ENCODE measurements at regions not wholly inside any gene's neighbourhood (a gene's known extent, or its start where the extent isn't known, plus 50 kb on each side); places are given as distances from the start of the nearest gene placed in this dataset.

DNA sequence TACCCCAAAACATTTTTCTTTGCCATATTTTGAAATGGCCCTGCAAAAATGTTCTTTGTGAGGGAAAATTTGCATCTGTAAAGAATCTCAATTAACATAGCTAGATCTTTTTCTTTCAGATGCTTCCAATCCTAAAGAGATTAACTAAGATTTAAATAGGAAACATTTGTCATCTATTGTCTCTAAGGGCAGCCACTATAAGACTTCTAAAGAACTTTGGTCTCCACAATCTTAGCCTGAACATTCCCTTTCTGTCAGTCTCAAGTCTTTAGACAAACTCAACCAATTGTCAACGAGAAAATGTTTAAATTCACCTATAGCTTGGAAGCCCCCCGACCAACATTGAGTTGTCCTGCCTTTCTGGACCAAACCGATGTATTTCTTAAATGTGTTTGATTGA is 71.1 kb upstream of the RASSF8 start:
- TF ChIP-seq CTCF (IDR thresholded peaks at IDR 0.05), result no peak
- no peak for TF ChIP-seq EP300 (IDR thresholded peaks at IDR 0.05)
- TF ChIP-seq POLR2A (IDR thresholded peaks at IDR 0.05; ENCODE audit: low read depth), result no peak

Data from esophagus muscularis mucosa (tissue), 4 donors.